HG03175 (cell line): ENCODE measurements at regions not wholly inside any gene's neighbourhood (a gene's known extent, or its start where the extent isn't known, plus 50 kb on each side); places are given as distances from the start of the nearest gene placed in this dataset.

Experiments used
- ATAC-seq: cut with Tn5 transposase; IDR thresholded peaks from one replicate; pipeline ENCODE4 v1.9.1; 2021; ENCODE audit warnings: mild to moderate bottlenecking, moderate library complexity; ENCODE audit not compliant: unreplicated experiment

DNA sequence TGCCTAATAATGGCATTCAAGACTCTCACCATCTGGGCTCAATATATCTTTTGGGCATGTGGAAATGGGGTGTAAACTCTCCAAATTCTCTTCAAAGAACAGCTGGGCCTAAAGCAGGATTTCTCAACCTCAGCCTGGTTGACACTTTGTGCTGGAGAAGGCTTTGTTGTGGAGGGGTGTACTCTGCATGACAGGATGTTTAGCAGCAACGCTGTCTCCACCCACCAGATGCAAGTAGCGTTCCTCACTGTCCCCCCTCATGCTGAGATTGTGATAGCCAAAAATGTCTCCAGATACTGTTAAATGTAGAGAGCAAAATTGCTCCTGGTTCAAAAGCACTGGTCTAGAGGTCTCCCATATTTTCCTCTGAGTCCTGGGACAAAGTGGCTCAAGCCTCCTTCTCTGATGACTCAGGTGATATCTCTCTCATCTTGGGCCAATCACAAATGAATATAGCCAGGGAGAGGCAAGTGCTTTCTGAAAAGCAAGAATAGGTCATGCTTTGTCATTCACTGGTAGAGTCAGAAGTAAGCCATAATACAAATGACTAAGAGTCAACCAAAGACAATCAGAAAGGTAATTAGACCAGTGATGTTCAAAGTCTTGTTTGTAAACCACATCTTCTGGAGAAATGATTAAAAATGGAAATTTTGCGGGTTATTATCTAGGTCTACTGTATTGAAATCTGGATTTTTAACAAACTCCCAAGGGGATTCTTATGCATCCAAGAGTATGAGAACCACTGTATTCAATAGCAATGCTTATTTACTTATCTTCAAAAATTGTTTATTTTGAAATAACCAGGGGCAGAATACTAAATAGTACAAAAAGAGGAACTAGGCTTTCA is 330.8 kb downstream of the PTEN start:
- no peak for ATAC-seq

DNA sequence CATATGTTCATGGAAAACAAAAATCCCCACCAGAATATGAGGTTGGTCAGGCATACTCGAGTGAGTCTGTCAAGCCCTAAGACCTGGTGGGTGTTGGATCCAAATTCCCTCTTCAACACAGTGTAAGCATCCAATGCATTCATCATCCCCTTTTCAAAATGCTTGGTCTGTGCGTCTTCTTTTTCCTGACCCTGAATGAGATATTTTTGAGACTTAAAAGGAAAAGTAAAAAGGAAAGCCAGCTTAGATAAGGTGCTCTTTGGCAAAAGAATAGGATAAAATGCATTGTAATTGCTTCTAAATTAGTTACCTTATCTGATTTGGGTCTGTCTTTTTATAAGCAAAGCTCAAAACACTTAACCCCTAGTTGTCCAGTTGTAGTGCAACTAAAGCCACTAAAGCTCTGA is 331.5 kb downstream of the PTEN start:
- no peak for ATAC-seq

DNA sequence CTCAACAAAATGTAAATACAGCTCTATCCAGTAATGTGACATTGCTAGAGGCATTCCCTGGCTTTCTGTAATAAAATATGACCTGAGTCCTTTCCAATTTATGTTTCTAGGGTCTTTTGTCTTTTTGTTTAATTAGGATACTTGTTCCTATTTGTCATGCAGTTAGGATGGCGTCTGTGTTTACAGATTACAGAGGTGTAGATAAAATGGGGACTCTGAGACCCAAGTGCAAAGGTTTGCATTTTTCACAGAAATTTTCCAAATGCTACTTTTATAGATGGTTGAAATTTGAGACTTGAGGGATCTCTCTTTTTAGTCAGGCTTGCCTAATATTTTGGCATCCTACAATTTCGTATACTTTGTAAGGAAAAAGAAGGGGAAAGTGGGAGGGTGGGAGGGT is 332.4 kb downstream of the PTEN start:
- no peak for ATAC-seq

DNA sequence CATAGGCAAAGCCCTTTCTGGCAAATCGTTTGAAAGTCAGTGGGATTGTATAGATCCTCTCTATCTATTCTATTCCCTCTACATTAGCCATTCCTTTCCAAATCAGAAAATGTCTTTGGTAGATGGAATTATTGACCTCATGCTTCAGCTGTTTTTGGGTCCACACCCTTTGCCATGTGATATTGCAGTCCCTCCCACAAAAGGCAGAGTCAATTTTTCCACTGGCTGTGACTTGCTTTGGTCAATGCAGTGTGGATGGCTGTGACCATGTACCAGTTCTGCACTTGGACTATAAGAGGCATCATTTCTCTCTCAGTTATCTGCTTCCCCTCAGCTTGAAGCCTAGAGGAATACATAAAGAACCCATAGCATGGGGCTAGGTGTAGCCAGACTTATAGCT is 332.9 kb downstream of the PTEN start:
- no peak for ATAC-seq

DNA sequence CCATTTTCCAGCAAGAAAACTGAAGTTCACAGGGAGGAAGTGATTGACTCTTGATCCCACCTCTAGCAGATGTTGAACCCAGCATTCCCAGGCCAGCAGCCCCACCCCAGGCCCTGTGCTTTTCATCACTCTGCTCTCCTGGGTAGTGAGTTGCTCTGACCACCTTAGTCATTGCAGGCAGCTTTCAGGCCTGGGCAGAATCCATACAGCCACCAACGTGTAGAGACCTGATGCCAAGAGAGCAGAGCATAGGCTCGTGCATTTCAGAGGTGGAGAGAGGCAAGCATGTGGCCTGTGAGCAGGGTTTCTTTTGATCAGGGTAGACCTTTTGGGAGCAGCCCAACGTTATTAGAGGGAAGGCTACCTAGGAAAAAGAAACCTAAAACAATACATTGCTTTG is 334.6 kb downstream of the PTEN start:
- ATAC-seq: no peak

DNA sequence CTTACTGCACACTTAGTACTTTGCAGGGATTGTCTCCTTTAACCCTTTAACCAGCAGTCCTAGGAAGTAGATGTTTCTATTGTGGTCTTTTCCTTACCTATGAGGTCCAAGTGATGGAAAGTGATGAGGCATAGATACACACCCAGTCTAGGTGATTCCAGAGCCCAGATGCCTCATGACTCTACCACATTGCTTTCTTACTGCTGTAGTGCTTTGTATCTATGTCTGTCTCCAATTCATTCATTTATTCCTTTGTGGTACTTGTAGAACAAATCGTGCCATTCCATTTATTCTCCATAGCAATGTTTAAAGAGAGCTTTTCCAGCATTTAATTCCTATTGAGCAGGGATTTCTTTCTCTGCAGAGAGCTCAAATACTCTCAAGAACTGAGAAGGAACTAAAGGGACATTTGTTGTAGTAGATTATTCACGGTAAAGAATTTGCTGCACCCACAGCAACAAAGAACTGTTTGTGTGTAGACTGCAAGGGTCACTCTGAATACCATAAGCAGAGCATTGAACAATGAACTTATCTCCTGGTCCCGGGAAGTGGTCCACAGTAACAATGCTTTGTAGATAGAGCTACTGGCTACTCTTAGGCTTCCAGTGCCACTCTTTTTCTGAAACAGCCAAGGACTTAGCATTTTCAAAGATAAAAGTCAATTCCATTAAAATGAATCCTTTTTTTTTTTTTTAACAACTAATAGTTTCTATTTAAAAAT is 337.0 kb downstream of the PTEN start:
- ATAC-seq: no peak

DNA sequence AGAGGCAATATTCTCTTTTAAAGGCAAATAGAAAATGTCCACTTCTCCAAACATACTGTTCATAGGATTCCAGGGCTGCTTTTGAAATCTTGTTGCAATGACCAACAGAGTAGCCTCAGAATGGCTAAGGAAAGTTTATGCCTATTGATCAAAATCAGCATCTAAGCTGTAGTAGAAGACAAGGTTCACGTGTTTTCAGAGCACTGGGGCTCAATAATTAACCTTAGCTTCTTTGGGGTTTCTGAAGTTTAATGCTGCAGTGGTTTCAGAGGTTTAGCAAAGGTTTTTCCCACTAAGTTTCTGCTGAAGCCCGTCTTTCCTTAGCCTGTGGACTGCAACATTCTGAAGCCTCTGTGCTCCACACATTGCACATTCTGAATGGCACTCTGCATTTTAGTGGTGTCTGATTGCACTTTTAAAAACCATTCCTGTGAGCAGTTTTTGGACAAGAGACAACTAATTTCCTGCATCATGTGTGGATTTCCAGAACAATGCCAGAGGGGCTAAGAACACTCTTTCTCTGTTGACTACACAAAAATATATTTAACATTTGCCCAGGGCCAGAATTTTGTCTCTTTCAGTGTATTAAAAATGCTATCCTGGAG is 342.5 kb downstream of the PTEN start:
- peak; percentile 57 for ATAC-seq

DNA sequence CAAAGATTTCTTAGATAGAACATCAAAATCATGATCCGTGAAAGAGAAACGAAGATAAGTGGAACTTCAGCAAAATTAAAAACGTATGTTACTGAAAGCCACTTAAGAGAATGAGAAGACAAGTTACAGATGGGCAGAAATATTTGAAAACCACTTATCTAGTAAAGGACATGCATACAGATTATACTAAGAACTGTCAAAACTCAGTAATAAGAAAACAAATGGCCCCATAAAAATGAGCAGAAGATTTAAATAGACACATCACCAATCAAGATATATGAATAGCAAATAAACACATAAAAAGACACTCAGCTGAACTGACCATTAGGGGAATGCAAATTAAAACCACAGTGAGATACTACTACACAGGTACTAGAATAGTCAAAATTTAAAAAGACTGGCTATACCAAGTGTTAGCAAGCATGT is 343.7 kb downstream of the PTEN start:
- no peak for ATAC-seq

DNA sequence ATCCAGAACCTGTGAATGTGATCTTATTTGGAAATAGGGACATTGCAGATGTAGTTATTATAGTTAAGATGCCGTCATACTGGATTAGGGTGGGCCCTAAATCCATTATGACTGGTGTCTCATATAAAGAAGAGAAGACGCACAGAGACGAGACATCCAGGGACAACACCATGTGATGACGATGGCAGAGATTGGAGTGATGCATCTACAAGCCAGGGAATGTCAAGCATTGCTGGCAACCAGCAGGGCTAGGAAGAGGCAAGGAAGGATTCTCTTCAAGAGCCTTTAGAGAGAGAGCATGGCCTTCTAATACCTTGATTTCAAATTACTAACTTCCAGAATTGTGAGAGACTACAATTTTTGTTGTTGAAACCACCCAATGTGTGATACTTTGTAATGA is 345.8 kb downstream of the PTEN start:
- ATAC-seq: no peak

DNA sequence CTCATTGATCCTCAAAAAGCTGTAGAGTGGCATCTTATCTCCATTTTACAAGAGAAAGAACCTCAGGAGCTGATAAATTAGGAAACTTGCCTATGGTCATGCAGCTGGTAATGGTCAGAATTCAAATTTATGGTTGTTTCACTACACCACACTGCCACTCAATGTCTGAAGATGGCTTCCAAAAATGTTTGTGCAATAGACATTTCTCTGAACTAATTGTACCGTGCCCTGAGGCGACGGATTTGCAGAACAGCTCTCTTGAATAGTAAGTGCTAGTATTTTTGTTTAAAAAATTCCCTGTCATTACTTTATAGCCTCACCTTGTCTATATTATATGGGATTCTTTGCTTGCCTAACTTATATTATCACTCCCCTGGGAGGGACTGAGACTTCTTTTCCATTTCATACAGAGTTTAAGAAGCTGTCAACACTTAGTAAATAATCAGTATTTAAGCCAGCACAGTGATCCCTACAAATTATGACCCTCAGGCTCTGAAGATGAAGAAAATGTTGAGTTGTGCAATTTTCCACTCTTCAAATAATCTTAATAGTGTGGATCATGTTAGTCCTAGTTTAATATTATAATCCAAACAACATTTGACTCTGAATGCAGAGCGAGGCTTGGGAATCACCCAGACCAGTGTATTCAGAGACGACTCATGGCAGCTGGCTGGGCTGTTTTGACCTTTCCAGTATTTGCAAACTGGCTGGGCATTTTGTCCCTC is 346.6 kb downstream of the PTEN start:
- ATAC-seq: no peak

DNA sequence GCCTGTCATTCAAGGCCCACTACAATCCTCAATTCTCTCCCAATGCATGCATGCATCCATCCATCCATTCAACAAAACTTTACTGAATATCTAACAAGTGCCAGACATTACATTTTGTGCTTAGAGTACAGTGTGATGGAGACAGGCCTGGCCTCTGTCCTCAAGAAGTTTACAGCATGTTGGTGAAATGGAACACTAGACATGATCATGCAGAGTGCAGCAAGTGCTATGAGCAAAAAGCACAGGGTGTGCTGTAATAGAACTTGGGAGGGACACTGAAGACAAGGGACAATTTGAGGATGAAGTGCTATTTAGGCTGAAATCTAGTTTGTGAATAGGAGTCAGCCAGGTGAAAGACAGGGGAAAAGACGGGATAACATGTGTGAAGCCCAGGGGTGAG is 347.8 kb downstream of the PTEN start:
- ATAC-seq: no peak

DNA sequence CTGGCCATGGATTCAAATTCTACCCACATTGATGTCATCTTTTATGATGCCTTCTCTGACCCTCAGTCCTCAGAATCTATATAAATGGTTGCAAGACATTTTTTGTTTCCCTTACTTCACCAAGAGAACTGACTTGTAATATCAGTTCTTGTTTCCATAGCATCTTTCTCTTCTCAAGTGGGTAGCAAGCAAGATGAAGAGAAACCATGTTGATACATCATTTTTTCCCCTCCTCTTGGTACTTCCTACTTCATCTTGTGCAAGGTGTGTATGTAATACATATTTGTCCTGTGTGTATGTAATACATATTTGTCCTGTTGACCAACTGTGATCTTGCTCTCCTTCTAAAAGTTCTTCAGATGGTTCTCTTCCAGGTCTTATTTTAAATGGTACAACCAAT is 348.6 kb downstream of the PTEN start:
- no peak for ATAC-seq

DNA sequence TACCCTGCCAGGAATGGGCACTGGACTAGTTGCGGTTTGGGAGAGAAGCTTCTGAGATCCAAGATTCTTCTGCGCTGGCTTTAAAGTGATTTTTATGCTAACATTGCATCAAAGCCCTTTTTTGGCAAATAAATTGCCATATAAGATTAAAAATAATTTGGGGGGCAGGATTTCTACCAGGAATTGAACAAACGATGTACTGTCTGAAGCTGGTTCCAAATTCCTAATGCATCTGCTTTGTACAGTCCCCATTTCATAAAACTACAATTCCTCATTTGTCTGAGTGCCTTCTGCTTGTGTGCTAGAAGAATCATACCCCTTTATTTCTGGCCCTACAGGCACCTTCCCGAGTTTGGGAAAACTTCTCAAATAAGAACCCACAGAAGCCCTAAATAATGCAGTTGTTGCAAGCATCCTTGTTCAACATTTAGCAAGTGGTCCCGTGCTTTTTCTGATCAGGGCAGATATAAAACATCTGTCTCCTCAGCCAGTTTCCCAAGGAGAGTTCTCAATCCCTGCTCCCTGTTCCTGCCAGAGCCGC is 349.7 kb downstream of the PTEN start:
- no peak for ATAC-seq

DNA sequence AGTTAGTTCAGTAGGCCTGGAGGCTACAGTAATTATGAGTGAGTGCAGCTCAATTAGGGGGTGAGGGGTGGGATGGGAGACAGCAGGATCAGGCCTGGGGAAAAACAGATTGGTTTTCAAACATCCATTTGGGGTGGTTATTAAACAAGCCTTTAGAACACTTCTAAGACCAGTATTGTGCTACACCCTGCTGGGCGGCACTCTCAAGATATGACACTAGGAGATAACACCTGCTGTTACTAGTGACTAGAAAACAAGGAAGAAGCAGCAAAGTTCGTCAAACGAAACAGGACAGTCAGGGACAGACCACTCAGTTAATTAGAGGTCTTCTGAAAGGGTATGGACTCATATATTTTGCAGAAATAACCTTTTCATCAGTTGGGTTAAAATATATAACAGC is 353.6 kb downstream of the PTEN start:
- no peak for ATAC-seq

DNA sequence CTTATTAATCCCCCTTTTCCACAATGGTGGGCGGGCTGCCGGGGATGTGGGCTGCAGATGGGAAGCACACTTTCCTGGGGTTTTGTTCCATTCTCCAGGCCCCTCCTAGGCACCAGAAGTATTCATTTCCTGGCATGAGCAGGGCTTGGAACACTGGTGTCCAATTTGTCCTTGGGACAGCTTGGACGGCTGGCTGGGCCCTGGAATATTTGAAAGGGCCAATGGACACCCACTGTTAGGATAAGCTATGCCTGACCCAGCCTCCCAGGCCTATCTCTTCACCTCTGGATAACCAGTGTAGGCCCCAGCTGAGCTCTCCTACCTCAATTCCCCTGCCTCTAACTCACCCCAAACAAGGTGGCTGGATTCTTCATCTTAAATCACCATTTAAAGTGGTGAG is 354.9 kb downstream of the PTEN start:
- ATAC-seq: no peak

DNA sequence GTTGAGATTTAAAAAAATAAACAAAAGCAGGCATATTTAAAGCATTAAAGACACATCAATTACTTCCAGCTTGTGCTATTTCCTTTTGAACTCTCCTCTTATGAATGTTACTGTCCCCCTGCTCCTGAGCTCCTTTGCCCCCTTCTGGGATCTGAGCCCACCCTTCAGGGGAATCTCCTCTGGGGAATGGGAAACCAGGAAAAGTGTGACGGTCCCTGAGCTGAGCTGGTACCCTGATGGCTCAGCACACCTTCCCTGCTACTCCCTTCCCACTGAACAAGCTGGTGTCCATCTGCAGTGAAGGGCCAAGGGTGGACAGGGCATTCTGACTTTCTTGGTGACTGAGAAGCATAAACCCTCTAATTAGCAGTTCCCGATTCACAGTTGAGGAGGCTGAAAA is 356.3 kb downstream of the PTEN start:
- no peak for ATAC-seq

DNA sequence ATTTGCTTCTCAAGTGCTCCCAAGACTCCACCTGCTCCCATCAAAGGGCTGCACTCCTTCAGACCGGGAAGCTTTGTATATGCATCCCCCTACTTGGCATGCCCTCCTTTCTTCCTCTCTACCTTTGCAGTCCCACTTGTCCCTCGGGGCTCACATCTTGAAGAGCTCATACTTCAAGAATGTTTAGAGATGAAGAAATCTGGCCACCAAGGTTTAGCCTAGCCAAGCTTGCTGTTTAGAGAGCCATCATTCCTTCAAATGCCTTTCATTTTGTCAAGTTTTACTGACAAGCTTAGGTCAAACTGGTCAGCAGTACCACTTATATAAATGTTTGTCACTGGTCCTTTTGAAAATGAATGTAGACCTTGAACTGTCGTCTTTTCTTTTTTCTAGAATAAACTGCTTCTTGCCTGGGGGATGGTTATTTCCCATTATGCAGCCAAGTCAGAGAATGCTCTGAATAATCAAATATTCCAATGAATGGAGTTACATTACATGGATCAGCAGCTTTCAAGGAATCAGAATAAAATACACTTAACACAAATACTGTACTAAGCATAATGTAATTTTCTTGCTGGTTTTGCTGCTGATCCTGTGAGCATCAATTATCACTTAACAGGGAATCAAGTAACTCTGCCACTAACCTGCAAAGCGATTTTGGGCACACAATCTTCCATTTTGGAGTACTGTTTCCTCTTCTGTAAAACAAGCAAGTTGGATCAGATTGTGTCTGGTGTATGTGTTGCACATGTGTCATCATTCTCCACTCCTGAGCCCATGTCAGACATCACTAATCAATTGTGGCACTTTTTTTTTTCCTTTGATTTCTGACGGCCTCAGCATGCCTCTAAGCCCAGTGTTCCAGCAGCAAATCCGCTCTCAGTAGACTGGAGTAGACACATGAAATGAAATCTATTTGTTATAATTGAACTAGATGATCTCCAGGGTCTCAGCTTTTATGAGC is 357.9 kb downstream of the PTEN start:
- no peak for ATAC-seq

DNA sequence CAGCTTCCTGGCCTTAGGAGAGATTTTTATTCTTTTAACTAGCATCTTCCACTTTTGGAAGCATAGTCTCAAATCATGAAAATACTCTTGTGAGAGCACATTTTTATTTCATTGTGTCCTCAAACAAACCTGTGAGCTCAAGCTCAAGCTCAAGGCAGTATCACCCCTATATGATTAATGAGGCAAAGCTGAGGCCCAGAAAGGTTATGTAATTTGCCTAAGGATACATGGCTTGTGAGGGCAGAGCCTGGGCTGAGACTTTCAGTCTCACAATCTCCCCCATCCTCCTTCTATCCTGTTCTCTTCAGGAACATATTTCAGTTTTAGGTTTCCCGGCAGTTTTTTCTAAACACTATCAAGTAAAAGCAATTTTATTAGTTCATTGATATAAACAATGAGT is 359.5 kb downstream of the PTEN start:
- ATAC-seq: no peak
